ENCODE measurements at regions not wholly inside any gene's neighbourhood (a gene's known extent, or its start where the extent isn't known, plus 50 kb on each side); places are given as distances from the start of the nearest gene placed in this dataset.

GRCh38 chr13:84997858-84998257 lies 801.4 kb downstream of the SLITRK6 start:
- H3K27me3 ChIP-seq = no peaks in the 10 kb centered on the region
- 10 to 40% methylated on average over 1 of the region's 1 CpG for WGBS, 2 donors (ENCODE audit: low coverage in 1 of 2)

GRCh38 chr13:84994582-84994981 lies 804.6 kb downstream of the SLITRK6 start:
- Histone ChIP-seq H3K36me3 (no peaks in the 10 kb centered on the region), H3K4me3 (no peak overlapping the region), H3K27ac (no peak overlapping the region), H3K27me3 (no peaks in the 10 kb centered on the region), H3K9me3 (no peaks in the 10 kb centered on the region), H3K4me1 (no peaks in the 10 kb centered on the region)
- no peak for ATAC-seq
- no peak for TF ChIP-seq EP300 (IDR thresholded peaks at IDR 0.05)
- TF ChIP-seq CTCF (IDR thresholded peaks at IDR 0.05) = no peak
- TF ChIP-seq POLR2AphosphoS5 (IDR thresholded peaks at IDR 0.05) = no peak
- no peak for TF ChIP-seq POLR2A (IDR thresholded peaks at IDR 0.05)

More at GRCh38 chr13:84997858-84998257, 801.4 kb downstream of the SLITRK6 start:
- H3K4me1 ChIP-seq = no peaks in the 10 kb centered on the region
- no peak overlapping the region for H3K4me3 ChIP-seq
- no peak for TF ChIP-seq POLR2AphosphoS5 (IDR thresholded peaks at IDR 0.05)
- no peak for TF ChIP-seq CTCF (IDR thresholded peaks at IDR 0.05)
- TF ChIP-seq POLR2A (IDR thresholded peaks at IDR 0.05) = no peak
- TF ChIP-seq EP300 (IDR thresholded peaks at IDR 0.05) = no peak
- ATAC-seq = no peak
- H3K36me3 ChIP-seq = no peaks in the 10 kb centered on the region
- no peaks in the 10 kb centered on the region for H3K9me3 ChIP-seq
- H3K27ac ChIP-seq = no peak overlapping the region

- H3K4me3 ChIP-seq = no peak overlapping the region
- H3K27me3 ChIP-seq = no peaks in the 10 kb centered on the region
- H3K36me3 ChIP-seq = no peaks in the 10 kb centered on the region
- WGBS, 2 donors (ENCODE audit: low coverage in 1 of 2) = 97 to 100% methylated on average over 2 of the region's 2 CpGs
- no peak overlapping the region for H3K27ac ChIP-seq
- no peak for ATAC-seq
- TF ChIP-seq CTCF (IDR thresholded peaks at IDR 0.05) = no peak
- TF ChIP-seq POLR2A (IDR thresholded peaks at IDR 0.05) = no peak
- TF ChIP-seq POLR2AphosphoS5 (IDR thresholded peaks at IDR 0.05) = no peak
- no peaks in the 10 kb centered on the region for H3K4me1 ChIP-seq
- no peaks in the 10 kb centered on the region for H3K9me3 ChIP-seq
Measured at GRCh38 chr13:84985860-84986259, 813.4 kb downstream of the SLITRK6 start.

GRCh38 chr13:84983321-84983720 lies 815.9 kb downstream of the SLITRK6 start:
- H3K4me3 ChIP-seq = no peak overlapping the region
- ATAC-seq = no peak
- TF ChIP-seq POLR2AphosphoS5 (IDR thresholded peaks at IDR 0.05) = no peak
- TF ChIP-seq POLR2A (IDR thresholded peaks at IDR 0.05) = no peak
- TF ChIP-seq EP300 (IDR thresholded peaks at IDR 0.05) = no peak
- no peak for TF ChIP-seq CTCF (IDR thresholded peaks at IDR 0.05)
- no peak overlapping the region for H3K27ac ChIP-seq
- WGBS, 2 donors (ENCODE audit: low coverage in 1 of 2) = 64 to 83% methylated on average over 2 of the region's 2 CpGs
- H3K9me3 ChIP-seq = no peaks in the 10 kb centered on the region
- no peaks in the 10 kb centered on the region for H3K36me3 ChIP-seq
- H3K4me1 ChIP-seq = no peaks in the 10 kb centered on the region
- no peaks in the 10 kb centered on the region for H3K27me3 ChIP-seq

- Histone ChIP-seq H3K27ac (no peak overlapping the region), H3K4me3 (no peak overlapping the region), H3K4me1 (no peaks in the 10 kb centered on the region), H3K27me3 (no peaks in the 10 kb centered on the region), H3K9me3 (no peaks in the 10 kb centered on the region), H3K36me3 (no peaks in the 10 kb centered on the region)
- no peak for TF ChIP-seq POLR2A (IDR thresholded peaks at IDR 0.05)
- 71 to 83% methylated on average over 1 of the region's 2 CpGs for WGBS, 2 donors (ENCODE audit: low coverage in 1 of 2)
- no peak for ATAC-seq
Measured at GRCh38 chr13:84980571-84980970, 818.6 kb downstream of the SLITRK6 start.

- Histone ChIP-seq H3K4me1 (no peaks in the 10 kb centered on the region), H3K9me3 (no peaks in the 10 kb centered on the region), H3K36me3 (no peaks in the 10 kb centered on the region), H3K4me3 (no peak overlapping the region), H3K27ac (no peak overlapping the region), H3K27me3 (no peaks in the 10 kb centered on the region)
- ATAC-seq = no peak
- TF ChIP-seq POLR2AphosphoS5 (IDR thresholded peaks at IDR 0.05) (no peak), CTCF (IDR thresholded peaks at IDR 0.05) (no peak), EP300 (IDR thresholded peaks at IDR 0.05) (no peak), POLR2A (IDR thresholded peaks at IDR 0.05) (no peak)
Measured at GRCh38 chr13:84978851-84979250, 820.4 kb downstream of the SLITRK6 start.
